Lower leg skin (tissue), 3 donors: ENCODE measurements at regions not wholly inside any gene's neighbourhood (a gene's known extent, or its start where the extent isn't known, plus 50 kb on each side); places are given as distances from the start of the nearest gene placed in this dataset.

Experiments
- POLR2A ChIP-seq, 2 donors: fragments of 450-650 bp; IDR thresholded peaks; one replicate each; pipeline ENCODE4 v1.6.1; 2016 to 2017; ENCODE audit warnings: antibody characterized with exemption in 2 of 2, mild to moderate bottlenecking in 1 of 2, moderate library complexity in 1 of 2
- TF ChIP-seq, protein P1 (sequence below), 3 donors: fragments of 450-650 bp; IDR thresholded peaks; one replicate each; pipeline ENCODE4 v1.5.1; 2016; ENCODE audit warnings: antibody characterized with exemption in 3 of 3, mild to moderate bottlenecking in 3 of 3, moderate library complexity in 2 of 3

DNA sequence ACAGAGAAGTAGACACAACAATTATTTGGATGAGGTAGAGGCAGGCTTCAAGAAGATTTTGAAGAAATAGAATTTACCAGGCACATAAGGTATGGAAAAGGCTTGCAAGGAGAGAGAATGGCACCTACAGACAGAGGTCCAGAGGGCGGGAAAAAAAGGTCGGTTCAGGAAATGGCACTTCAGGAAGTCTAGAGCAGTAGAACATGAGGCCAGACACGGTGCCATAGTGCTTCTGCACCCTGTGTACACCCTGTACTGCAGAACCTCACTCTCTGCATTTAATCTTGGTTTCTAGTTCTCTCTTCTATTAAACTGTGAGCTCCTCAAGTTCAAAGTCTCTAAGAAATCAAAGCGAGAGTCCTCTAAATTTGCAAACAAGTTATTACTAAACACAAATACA, 113.4 kb upstream of the C2CD4B start:
- no peak for TF ChIP-seq POLR2A (IDR thresholded peaks at IDR 0.05)
- TF ChIP-seq, protein P1, sequence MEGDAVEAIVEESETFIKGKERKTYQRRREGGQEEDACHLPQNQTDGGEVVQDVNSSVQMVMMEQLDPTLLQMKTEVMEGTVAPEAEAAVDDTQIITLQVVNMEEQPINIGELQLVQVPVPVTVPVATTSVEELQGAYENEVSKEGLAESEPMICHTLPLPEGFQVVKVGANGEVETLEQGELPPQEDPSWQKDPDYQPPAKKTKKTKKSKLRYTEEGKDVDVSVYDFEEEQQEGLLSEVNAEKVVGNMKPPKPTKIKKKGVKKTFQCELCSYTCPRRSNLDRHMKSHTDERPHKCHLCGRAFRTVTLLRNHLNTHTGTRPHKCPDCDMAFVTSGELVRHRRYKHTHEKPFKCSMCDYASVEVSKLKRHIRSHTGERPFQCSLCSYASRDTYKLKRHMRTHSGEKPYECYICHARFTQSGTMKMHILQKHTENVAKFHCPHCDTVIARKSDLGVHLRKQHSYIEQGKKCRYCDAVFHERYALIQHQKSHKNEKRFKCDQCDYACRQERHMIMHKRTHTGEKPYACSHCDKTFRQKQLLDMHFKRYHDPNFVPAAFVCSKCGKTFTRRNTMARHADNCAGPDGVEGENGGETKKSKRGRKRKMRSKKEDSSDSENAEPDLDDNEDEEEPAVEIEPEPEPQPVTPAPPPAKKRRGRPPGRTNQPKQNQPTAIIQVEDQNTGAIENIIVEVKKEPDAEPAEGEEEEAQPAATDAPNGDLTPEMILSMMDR (IDR thresholded peaks at IDR 0.05) = no peak
